ENCODE measurements at regions not wholly inside any gene's neighbourhood (a gene's known extent, or its start where the extent isn't known, plus 50 kb on each side); places are given as distances from the start of the nearest gene placed in this dataset.
"Not testable (repeated sequence)": the region's sequence is repeated elsewhere in the genome, so short reads cannot be mapped to it uniquely, and the experiment has no call there.

GRCh38 chr2:2782007-2782406 lies 450.9 kb upstream of the MYT1L start:
- no peak for DNase-seq

- no peak for DNase-seq
Measured at GRCh38 chr2:2779727-2780126, 448.7 kb upstream of the MYT1L start.

- DNase-seq, result no peak
Measured at GRCh38 chr2:2777876-2778275, 446.8 kb upstream of the MYT1L start.

DNA sequence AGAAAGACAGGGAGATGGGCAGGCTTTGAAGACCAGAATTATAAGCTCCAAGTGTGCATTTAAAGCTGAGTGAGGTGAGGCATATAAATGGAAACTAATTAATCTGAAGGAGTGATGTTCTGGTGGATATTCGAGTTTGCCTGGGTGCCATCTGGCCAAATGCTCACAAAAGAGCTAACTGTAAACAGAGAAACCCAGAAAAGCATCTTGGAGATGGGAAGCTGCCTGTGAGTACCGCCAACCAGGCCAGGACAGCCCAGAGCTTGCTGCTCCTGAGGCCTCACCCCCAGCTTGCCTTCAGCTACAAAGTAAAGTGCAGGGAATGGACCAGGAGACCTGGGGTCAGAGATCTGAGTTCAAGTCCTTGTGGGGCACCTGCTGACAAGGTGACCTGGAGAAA lies 446.1 kb upstream of the MYT1L start:
- DNase-seq, result no peak

DNA sequence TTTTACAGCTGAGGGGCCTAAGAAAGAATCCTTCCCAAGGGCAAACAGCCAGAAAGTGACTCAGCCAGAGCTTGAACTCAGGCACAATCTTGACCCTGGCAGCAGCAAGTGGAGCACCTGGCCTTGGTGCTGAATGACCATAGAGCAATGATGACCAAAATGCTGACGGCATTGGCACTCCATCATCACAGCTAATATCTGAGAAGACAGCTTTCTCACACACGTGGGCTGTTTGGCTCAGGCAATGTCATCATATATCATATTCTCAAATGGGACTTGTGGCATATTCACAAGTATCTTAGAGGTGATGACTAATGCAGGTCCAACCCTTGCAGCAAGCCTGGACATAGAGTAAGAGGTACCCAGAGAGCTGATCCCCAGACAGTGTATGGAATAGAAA lies 443.9 kb upstream of the MYT1L start:
- DNase-seq, result no peak

- no peak for DNase-seq
Measured at GRCh38 chr2:2773692-2774091, 442.6 kb upstream of the MYT1L start.

DNA sequence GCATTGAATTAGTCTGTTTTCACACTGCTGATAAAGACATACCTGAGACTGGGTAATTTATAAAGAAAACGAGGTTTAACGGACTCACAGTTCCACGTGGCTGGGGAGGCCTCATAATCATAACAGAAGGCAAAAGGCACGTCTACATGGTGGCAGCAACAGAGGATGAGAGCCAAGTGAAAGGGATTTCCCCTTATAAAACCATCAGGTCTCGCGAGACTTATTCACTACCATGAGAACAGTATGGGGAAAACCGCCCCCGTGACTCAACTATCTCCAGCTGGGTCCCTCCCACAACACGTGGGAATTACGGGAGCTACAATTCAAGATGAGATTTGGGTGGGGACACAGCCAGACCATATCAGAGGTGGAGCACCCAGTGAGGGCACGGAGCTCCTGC lies 442.0 kb upstream of the MYT1L start:
- not testable (repeated sequence) for DNase-seq

DNA sequence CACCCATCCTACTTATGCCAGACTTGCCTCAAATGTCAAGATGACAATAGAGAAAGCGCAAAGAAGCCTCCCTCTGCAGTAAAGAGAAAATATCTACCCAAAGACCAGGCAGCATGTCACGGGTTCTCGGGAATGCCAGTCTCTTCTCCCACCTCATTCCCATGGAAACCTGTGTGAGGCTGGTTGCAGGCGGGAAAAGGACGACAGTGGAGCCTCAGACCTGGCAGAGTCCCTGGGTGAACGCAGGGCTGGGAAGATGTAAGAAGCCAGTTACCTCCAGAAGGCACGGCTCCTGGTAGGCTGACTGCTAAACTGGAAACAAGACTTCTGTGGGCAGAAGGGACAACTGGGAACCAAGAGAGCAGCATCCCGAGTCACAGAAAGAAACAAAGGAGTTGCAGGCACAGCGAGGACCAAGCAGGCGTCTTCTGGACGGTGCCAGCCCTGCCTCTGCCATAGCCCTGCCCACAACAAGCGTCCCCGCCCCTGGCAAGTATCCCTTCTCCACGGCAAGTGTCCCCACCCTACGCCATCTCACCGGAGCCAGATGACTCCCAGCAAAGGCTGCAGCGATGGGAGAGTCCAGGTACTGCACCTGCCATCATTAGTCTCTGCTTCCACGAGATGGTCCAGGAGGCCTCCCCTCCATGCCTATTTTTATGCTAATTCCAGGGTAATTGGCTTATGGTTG lies 440.8 kb upstream of the MYT1L start:
- no peak for DNase-seq

- peak; percentile 71 for DNase-seq
Measured at GRCh38 chr2:2769481-2770431, 438.7 kb upstream of the MYT1L start.

- no peak for DNase-seq
Measured at GRCh38 chr2:2768476-2768875, 437.4 kb upstream of the MYT1L start.

- no peak for DNase-seq
Measured at GRCh38 chr2:2767837-2768236, 436.8 kb upstream of the MYT1L start.

DNA sequence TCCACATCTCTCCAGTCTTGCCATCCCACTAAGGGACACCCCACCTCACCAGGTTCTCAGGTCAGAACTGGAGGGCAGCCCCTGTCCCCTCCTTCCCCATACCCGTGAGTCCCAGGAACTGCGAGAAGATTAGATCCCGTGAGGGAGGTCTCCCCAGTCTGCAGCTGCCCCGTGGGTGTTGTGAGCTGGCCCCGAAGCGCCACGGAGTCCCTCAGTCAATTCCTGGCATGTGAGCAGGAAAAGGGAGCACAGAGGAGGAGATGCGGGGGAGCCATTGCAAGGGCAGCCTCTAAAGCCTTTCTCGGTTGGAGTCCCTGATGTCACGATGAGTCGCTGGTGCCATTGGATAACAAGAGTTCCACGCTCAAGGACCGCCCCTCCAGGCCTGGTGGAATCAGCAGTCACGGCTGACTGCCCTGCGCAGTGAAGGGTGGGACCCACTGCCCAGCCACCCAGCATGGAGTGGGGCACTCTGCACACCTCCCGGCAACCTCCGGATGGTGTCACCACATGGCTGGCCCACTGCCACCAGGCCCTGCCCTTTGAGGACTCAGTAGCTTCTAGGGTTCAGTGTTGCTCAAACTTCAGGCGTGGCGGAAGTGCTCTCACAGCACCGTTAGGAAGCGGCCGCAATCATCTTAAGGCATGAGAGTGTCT lies 434.9 kb upstream of the MYT1L start:
- DNase-seq, result no peak

GRCh38 chr2:2765176-2765800 lies 434.2 kb upstream of the MYT1L start:
- DNase-seq, result peak; percentile 30

- no peak for DNase-seq
Measured at GRCh38 chr2:2764739-2765138, 433.7 kb upstream of the MYT1L start.

- DNase-seq, result no peak
Measured at GRCh38 chr2:2764001-2764355, 432.9 kb upstream of the MYT1L start.

GRCh38 chr2:2763351-2764000 lies 432.4 kb upstream of the MYT1L start:
- peak; percentile 56 for DNase-seq

DNA sequence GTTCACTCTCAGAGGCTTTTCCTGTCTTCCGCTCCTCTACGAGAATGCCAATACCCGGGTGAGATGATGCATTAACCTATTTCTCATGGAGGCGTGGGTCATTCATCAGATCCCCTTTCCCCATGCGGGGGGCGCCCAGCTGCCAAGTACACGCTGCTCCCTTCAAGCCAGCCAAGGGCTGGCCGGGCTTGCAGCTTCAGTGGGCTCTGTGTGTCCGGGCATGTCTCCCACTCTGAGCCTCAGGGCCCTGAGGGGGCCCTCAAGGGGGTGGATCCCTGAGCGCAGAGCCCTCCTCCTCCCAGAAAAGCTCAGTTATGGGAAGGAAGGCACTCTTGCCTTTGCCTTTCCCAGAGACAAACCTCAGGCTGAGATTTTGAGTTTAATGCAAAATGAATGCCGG lies 431.8 kb upstream of the MYT1L start:
- no peak for DNase-seq

DNA sequence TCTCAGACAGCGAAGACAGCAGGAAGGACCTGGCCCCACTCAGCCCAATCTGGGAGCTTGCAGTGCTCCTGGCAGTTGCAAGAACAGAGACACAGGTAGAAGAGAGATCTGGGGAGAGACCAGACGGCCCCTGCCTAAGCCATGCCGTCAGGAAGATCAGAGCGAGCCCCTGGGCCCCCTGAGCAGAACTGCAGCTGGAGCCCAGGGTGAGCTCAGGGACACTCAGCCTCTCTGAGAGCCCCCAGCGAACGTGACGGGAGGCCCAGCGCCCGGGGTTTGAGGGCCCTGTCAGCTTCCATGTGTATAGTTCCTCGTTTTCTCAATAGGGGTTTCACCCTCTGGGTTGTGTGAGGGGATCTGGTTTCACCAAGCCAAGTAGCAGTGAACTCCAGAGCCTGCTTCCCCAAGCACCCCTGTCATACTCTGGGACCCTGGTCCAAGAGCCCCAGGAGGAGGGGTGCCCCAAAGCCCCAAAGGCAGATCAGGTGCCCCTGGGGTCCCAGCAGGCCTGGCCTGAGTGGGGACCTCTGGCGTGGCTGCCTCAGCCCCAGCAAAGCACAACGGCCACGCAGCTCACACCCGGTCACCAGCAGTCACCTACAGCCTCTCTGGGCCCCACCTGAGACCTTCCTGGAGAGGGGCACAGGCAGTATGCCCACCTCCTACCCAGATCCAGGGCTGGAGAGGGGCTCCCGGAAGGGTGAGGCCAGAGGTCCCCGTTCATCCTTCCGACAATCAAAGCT lies 431.3 kb upstream of the MYT1L start:
- no peak for DNase-seq

DNA sequence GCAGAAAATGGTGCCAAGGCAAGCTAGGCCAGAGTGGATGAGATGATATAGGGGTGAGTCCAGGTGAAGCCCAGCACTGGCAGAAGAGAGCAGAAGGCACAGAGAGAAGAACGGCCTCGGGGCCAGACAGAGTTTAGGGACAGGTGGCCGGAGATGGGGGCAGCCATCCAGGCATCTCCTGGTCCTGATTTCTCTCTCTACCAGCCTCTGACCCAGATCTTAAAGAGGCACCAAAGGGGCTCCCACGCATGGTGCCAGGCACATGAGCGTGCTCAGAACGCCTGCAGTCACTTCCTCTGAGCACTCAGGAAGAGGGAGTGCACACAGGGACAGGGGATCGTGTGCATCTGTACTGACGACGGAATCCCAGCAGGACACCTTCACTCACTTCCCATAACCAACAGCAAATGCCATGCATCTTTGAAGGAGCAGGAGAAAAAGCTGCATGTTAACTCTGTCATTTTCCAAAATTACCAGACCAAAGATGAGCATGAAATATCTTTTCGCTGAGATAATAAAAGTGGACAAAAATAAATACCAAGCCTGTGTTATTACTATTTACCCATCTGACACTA lies 427.8 kb upstream of the MYT1L start:
- DNase-seq, result no peak

DNA sequence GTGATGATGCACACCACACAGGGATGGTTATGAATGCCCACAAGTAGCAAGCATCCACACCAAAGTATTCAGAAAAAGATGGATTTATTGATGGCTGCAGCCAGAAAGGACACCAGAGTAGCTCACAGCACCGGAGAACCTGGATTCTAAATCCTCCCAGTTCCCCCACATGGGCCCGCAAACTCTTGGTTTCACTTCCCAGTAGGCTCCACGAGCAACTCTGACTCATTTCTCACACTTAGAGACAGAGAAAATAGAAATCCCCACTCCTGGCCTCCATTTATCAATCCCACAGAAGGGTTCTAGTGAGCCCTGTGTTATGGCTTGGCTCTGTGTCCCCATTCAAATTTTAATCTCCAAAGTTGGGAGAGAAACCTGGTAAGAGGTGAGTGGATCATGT lies 426.7 kb upstream of the MYT1L start:
- DNase-seq, result no peak

DNA sequence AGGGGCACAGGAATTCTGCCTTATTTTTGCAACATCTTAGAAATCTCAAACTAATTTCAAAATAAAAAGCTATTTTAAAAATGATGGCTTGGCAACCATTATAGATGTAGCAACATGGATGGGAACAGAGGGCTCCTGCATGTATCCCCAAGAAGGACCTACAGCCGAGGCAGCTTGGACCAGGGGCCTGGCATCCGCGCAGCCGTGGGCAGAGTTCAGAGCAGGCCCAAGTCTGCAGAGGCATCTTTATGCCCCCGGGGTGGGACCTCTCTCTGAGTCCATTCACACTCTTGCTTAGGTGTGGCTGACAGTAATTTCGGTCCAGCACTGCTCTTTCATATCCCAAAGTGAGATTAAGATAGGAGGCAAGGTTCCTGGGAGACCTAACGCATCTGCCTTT lies 425.8 kb upstream of the MYT1L start:
- no peak for DNase-seq

DNA sequence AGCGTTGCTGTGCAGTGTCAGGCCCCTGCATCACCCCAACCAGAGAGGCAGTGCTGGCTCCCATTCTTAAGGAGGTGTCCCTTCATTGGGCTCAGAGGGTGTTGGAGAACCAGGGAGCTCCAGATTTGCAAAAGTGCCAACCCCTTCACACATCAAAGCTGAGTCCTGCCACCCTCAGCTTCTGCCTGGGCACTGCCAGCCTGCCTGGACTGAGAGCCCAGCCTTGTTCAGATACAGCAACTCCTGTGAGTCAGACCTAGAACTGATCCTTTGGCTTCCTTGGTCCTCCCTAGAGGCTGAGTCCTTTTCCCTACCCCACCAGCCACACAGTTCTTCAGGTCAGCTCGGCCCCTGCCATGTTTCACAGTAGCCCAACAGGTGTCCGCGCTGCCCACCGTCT lies 424.9 kb upstream of the MYT1L start:
- DNase-seq, result no peak
